NB4 (cell line): ENCODE measurements at regions not wholly inside any gene's neighbourhood (a gene's known extent, or its start where the extent isn't known, plus 50 kb on each side); places are given as distances from the start of the nearest gene placed in this dataset.

Experiments
- MYC ChIP-seq: IDR thresholded peaks from 2 replicates; pipeline ENCODE4 v1.6.1; 2011; ENCODE audit warnings: low read depth, low read length
- POLR2A ChIP-seq: IDR thresholded peaks from 2 replicates; pipeline ENCODE4 v1.6.1; 2011; ENCODE audit warnings: mild to moderate bottlenecking; ENCODE audit not compliant: insufficient read length; ENCODE audit errors: extremely low read depth
- TF ChIP-seq, protein P1 (sequence below): IDR thresholded peaks from one replicate; pipeline ENCODE4 v1.5.1; 2012; ENCODE audit warnings: low read depth, low read length
- TF ChIP-seq, protein P2 (sequence below): IDR thresholded peaks from 2 replicates; pipeline ENCODE4 v1.6.1; 2011; ENCODE audit warnings: low read depth, low read length

DNA sequence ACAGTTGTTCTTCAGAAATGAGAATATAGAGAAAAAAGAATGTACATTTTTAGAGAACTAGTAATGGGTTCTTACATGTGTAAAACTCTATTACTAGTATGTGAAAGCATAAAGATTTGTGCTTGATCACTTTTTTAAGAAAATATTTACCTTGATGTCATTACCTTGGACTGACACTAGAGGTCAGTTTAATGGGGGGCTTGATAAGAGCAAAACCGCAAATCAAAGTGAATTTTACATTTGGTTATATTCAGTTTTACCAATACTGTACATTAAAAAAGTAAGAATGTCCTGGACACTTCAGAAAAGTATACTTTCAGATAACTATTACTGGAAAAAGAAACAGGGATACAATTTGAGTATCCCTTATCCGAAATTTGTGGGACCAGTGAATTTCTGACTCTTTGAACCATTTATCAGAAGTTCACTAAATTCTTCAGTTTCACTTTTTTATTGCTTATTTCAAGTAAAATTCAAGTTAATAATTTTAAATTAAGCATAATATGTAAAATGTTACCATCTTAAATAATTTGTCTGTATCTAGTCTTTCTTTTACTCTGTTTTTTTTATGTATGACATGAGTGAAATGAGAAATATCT, 1149.5 kb downstream of the DSC3 start:
- TF ChIP-seq, protein P1, sequence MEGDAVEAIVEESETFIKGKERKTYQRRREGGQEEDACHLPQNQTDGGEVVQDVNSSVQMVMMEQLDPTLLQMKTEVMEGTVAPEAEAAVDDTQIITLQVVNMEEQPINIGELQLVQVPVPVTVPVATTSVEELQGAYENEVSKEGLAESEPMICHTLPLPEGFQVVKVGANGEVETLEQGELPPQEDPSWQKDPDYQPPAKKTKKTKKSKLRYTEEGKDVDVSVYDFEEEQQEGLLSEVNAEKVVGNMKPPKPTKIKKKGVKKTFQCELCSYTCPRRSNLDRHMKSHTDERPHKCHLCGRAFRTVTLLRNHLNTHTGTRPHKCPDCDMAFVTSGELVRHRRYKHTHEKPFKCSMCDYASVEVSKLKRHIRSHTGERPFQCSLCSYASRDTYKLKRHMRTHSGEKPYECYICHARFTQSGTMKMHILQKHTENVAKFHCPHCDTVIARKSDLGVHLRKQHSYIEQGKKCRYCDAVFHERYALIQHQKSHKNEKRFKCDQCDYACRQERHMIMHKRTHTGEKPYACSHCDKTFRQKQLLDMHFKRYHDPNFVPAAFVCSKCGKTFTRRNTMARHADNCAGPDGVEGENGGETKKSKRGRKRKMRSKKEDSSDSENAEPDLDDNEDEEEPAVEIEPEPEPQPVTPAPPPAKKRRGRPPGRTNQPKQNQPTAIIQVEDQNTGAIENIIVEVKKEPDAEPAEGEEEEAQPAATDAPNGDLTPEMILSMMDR, result peak; percentile 22
- TF ChIP-seq, protein P2, sequence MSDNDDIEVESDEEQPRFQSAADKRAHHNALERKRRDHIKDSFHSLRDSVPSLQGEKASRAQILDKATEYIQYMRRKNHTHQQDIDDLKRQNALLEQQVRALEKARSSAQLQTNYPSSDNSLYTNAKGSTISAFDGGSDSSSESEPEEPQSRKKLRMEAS, result no peak
- TF ChIP-seq POLR2A (no peak), MYC (no peak)
